ENCODE measurements at regions not wholly inside any gene's neighbourhood (a gene's known extent, or its start where the extent isn't known, plus 50 kb on each side); places are given as distances from the start of the nearest gene placed in this dataset.

DNA sequence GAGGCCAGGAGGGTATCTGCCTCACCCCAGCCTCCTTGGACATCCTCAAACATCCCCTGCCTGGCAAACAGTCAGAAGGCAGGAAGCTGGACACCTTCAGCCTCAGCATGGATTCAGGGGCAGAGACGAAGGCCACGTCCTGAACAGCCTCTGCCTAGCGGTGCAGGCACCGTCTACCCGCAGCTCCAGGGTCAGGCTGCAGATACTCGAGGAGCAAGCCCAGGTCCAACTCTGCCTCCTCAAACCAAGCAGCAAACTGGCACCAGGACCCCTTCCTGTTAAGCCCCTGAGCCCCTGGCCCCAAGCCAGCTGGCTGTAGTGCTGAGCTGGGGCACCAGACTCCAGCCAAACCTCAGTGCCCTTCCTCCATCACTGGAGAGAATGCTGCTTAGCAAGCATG, 494.7 kb downstream of the NPHP4 start:
- TF ChIP-seq, protein P1, sequence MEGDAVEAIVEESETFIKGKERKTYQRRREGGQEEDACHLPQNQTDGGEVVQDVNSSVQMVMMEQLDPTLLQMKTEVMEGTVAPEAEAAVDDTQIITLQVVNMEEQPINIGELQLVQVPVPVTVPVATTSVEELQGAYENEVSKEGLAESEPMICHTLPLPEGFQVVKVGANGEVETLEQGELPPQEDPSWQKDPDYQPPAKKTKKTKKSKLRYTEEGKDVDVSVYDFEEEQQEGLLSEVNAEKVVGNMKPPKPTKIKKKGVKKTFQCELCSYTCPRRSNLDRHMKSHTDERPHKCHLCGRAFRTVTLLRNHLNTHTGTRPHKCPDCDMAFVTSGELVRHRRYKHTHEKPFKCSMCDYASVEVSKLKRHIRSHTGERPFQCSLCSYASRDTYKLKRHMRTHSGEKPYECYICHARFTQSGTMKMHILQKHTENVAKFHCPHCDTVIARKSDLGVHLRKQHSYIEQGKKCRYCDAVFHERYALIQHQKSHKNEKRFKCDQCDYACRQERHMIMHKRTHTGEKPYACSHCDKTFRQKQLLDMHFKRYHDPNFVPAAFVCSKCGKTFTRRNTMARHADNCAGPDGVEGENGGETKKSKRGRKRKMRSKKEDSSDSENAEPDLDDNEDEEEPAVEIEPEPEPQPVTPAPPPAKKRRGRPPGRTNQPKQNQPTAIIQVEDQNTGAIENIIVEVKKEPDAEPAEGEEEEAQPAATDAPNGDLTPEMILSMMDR (IDR thresholded peaks at IDR 0.05; ENCODE audit: borderline replicate concordance, extremely low read depth, low read length, poor library complexity, severe bottlenecking), result no peak
- no peak for TF ChIP-seq EZH2 (IDR thresholded peaks at IDR 0.05; ENCODE audit: borderline replicate concordance, low read depth, low read length, severe bottlenecking)
